Sigmoid colon (tissue), 6 donors: ENCODE measurements at regions not wholly inside any gene's neighbourhood (a gene's known extent, or its start where the extent isn't known, plus 50 kb on each side); places are given as distances from the start of the nearest gene placed in this dataset.

Experiments
- DNase-seq: peaks from one replicate; pipeline ENCODE4 v3.0.0-alpha.2; 2019
- H3K27ac ChIP-seq, 4 donors: fragments of 200-600 bp; sonication (generic); one replicate each; pipeline ENCODE4 v1.5.1; 2016 to 2019; ENCODE audit warnings: mild to moderate bottlenecking in 1 of 4
- H3K27me3 ChIP-seq, 3 donors: fragments of 200-600 bp; sonication (generic); one replicate each; pipeline ENCODE4 v1.5.1; 2019; ENCODE audit warnings: mild to moderate bottlenecking in 1 of 3
- H3K36me3 ChIP-seq, 4 donors: fragments of 200-600 bp; sonication (generic); one replicate each; pipeline ENCODE4 v1.5.1; 2016 to 2019
- H3K4me1 ChIP-seq, 4 donors: fragments of 200-600 bp; sonication (generic); one replicate each; pipeline ENCODE4 v1.5.1; 2017 to 2019
- H3K4me3 ChIP-seq, 4 donors: fragments of 200-600 bp; sonication (generic); one replicate each; pipeline ENCODE4 v1.5.1; 2017 to 2019; ENCODE audit warnings: mild to moderate bottlenecking in 2 of 4, moderate library complexity in 1 of 4
- H3K9me3 ChIP-seq, 4 donors: fragments of 200-600 bp in 3 of 4; sonication (generic) in 3 of 4; one replicate each; pipeline versions ENCODE4 v1.5.1 to v1.6.1; 2013 to 2019
- EP300 ChIP-seq, 4 donors: sonication (generic); formaldehyde crosslinking; IDR thresholded peaks; one replicate each; pipeline ENCODE4 v1.6.1; 2017; ENCODE audit warnings: antibody characterized with exemption in 4 of 4
- POLR2A ChIP-seq, 2 donors: fragments of 450-650 bp; IDR thresholded peaks; one replicate each; pipeline ENCODE4 v1.6.1; 2016; ENCODE audit warnings: antibody characterized with exemption in 2 of 2, mild to moderate bottlenecking in 2 of 2, moderate library complexity in 2 of 2
- POLR2AphosphoS5 ChIP-seq, 4 donors: sonication (generic); formaldehyde crosslinking; IDR thresholded peaks; one replicate each; pipeline ENCODE4 v1.6.1; 2017; ENCODE audit warnings: antibody characterized with exemption in 4 of 4
- WGBS, 2 donors: extraction: QIAGEN DNeasy Blood & Tissue Kit; methylation state at CpG; one replicate each; pipeline ENCODE4 v1.1.7; 2013; 5-methylcytosine and 5-hydroxymethylcytosine counted together
- intact Hi-C: fragments of 100-400 bp; cut with DNase I; formaldehyde crosslinking; loops from one replicate; pipeline ENCODE4 v1.15.1; 2023
- TF ChIP-seq, protein P1 (sequence below), 4 experiments: fragments of 450-650 bp in 3 of 4; fragments of 200-600 bp in 1 of 4; IDR thresholded peaks; one replicate each; pipeline ENCODE4 v1.5.1; 2016 to 2019; ENCODE audit warnings: antibody characterized with exemption in 4 of 4, mild to moderate bottlenecking in 3 of 4, moderate library complexity in 2 of 4
- donor health status: healthy with polysubstance abuse.
- donor health status: healthy.

DNA sequence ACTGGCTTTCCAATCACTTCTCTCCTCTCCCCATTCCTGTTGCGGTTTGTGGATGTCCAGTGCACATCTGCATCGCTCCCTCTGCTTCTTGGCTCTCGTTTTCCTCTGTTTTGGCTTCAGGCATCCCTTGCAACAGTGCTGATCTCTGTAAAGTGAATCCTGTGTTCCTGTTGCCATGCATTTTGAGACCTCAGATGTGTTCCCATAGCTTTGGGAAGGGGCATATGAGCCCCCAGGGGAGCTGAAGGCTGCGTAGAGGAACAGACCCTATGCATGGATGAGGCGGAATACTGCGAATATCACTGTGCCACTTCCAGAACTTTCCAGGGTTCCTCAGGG lies 168.4 kb upstream of the HAAO start:
- 80 to 91% methylated on average over 6 of the region's 6 CpGs for WGBS, 2 donors

GRCh38 chr2:42960002-42960841 lies 167.8 kb upstream of the HAAO start:
- Histone ChIP-seq H3K4me3 (no peak overlapping the region), H3K27me3 (no peaks in the 10 kb centered on the region), H3K27ac (peak overlapping the region; percentile 66 to 74 (median 70)), H3K4me1 (peaks cover 0 to 60% (median 49%) of the 10 kb centered on the region in 4 donors), H3K9me3 (no peaks in the 10 kb centered on the region), H3K36me3 (no peaks in the 10 kb centered on the region)
- TF ChIP-seq POLR2AphosphoS5 (IDR thresholded peaks at IDR 0.05) = no peak
- TF ChIP-seq EP300 (IDR thresholded peaks at IDR 0.05) = no peak
- TF ChIP-seq, protein P1, sequence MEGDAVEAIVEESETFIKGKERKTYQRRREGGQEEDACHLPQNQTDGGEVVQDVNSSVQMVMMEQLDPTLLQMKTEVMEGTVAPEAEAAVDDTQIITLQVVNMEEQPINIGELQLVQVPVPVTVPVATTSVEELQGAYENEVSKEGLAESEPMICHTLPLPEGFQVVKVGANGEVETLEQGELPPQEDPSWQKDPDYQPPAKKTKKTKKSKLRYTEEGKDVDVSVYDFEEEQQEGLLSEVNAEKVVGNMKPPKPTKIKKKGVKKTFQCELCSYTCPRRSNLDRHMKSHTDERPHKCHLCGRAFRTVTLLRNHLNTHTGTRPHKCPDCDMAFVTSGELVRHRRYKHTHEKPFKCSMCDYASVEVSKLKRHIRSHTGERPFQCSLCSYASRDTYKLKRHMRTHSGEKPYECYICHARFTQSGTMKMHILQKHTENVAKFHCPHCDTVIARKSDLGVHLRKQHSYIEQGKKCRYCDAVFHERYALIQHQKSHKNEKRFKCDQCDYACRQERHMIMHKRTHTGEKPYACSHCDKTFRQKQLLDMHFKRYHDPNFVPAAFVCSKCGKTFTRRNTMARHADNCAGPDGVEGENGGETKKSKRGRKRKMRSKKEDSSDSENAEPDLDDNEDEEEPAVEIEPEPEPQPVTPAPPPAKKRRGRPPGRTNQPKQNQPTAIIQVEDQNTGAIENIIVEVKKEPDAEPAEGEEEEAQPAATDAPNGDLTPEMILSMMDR (IDR thresholded peaks at IDR 0.05) = no peak
- no peak for TF ChIP-seq POLR2A (IDR thresholded peaks at IDR 0.05)
- DNase-seq = no peak
- WGBS, 2 donors = 75 to 86% methylated on average over 10 of the region's 10 CpGs
- intact Hi-C loops = no loop called here

More for the DNA sequence above, 168.4 kb upstream of the HAAO start:
- H3K27ac ChIP-seq = peak overlapping the region; percentile 66 to 74 (median 70)
- TF ChIP-seq, protein P1 (IDR thresholded peaks at IDR 0.05) = no peak
- intact Hi-C loops = no loop called here
- H3K27me3 ChIP-seq = no peaks in the 10 kb centered on the region
- peaks cover 0 to 62% (median 49%) of the 10 kb centered on the region in 4 donors for H3K4me1 ChIP-seq
- H3K9me3 ChIP-seq = no peaks in the 10 kb centered on the region
- no peaks in the 10 kb centered on the region for H3K36me3 ChIP-seq
- DNase-seq = no peak
- H3K4me3 ChIP-seq = no peak overlapping the region

DNA sequence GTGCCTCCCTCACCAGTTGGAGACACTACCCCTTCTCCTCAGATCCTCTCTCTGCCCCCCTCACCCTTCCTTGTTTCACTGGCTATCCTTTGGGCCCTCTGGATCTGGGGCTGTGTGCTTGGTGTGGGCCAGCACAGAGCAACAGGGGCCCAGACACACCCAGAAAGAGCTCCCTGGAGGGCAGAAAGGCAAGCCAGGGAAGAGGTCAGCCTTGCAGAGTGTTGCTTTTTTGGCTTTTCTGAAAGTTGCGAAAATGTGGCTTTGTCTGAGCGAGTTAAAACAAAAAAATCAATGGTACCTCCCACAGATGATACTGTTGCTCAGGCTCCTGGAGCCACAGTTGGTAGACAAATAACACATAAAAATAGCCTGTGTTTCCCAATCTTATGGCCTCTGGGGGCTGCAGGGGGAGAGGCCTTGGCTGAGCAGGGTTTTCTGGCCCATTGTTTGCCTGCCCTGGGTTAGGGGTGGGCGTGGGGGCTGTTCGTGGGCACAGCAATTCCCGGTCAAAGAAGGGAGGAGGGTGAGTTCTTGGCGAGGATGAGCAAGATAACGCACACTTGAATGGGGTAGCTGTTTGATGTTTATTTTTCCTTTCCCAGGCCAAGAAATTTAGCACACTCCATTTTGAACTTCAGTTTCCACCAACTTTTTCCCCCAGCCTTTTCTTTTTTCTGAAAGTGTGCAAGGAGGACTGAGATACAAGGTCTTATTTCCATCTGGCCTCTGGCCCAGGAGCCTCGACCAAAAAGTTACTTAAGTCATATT lies 167.0 kb upstream of the HAAO start:
- no peak for TF ChIP-seq EP300 (IDR thresholded peaks at IDR 0.05)
- TF ChIP-seq POLR2AphosphoS5 (IDR thresholded peaks at IDR 0.05) = peak in 2 of 4 donors; percentile 40 to 43
- no peaks in the 10 kb centered on the region for H3K9me3 ChIP-seq
- no peaks in the 10 kb centered on the region for H3K36me3 ChIP-seq
- H3K4me3 ChIP-seq = no peak overlapping the region
- peak; percentile 86 for DNase-seq
- H3K4me1 ChIP-seq = peaks cover 0 to 52% (median 45%) of the 10 kb centered on the region in 4 donors
- H3K27me3 ChIP-seq = no peaks in the 10 kb centered on the region
- intact Hi-C loops = no loop called here
- 44 to 49% methylated on average over 8 of the region's 8 CpGs for WGBS, 2 donors
- peak overlapping the region; percentile 66 to 74 (median 70) for H3K27ac ChIP-seq

DNA sequence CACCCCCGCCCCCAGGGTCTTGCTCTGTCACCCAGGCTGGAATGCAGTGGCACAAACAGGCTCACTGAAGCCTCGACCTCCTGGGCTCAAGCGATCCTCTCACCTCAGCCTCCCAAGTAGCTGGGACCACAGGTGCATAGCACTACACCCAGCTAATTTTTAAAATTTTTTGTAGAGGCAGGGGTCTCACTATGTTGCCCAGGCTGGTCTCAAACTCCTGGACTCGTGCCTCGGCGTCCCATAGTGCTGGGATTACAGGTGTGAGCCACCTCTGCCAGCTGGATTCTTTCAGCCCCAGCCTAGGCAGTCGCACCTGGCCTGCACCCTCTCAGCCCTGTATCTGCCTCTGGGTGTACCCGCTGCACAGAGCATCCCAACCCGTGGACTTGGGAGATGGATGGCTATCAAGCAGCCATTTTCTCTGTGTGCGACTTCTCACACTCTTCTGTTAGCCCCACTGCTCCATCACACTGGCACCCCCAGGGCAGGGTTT lies 166.4 kb upstream of the HAAO start:
- DNase-seq = no peak
- Histone ChIP-seq H3K4me1 (peaks cover 0 to 47% (median 41%) of the 10 kb centered on the region in 4 donors), H3K36me3 (no peaks in the 10 kb centered on the region), H3K27me3 (no peaks in the 10 kb centered on the region), H3K9me3 (no peaks in the 10 kb centered on the region), H3K27ac (peak overlapping the region; percentile 66 to 74 (median 70)), H3K4me3 (no peak overlapping the region)
- TF ChIP-seq, protein P1 (IDR thresholded peaks at IDR 0.05) = no peak
- TF ChIP-seq EP300 (IDR thresholded peaks at IDR 0.05) (no peak), POLR2A (IDR thresholded peaks at IDR 0.05) (no peak), POLR2AphosphoS5 (IDR thresholded peaks at IDR 0.05) (no peak)
- intact Hi-C loops = no loop called here
- WGBS, 2 donors = 89 to 94% methylated on average over 10 of the region's 10 CpGs

GRCh38 chr2:42957861-42958301 lies 165.5 kb upstream of the HAAO start:
- 96% methylated on average over 5 of the region's 5 CpGs for WGBS, 2 donors
- Histone ChIP-seq H3K4me1 (peaks cover 0 to 42% (median 40%) of the 10 kb centered on the region in 4 donors), H3K27me3 (no peaks in the 10 kb centered on the region), H3K4me3 (no peak overlapping the region), H3K27ac (peak overlapping the region in 3 of 4 donors; percentile 31 to 74 (median 71)), H3K9me3 (no peaks in the 10 kb centered on the region), H3K36me3 (no peaks in the 10 kb centered on the region)
- TF ChIP-seq POLR2A (IDR thresholded peaks at IDR 0.05) = no peak
- no peak for TF ChIP-seq EP300 (IDR thresholded peaks at IDR 0.05)
- TF ChIP-seq, protein P1 (IDR thresholded peaks at IDR 0.05) = no peak
- no peak for TF ChIP-seq POLR2AphosphoS5 (IDR thresholded peaks at IDR 0.05)
- intact Hi-C loops = no loop called here
- no peak for DNase-seq
